Activated T-cell treated with anti-CD3 and anti-CD28 coated beads for 1 hour (primary cell): ENCODE measurements at regions not wholly inside any gene's neighbourhood (a gene's known extent, or its start where the extent isn't known, plus 50 kb on each side); places are given as distances from the start of the nearest gene placed in this dataset.

Experiments
- DNase-seq: peaks from one replicate; pipeline ENCODE4 v3.0.0-alpha.2; 2020; ENCODE audit warnings: low read depth

- DNase-seq: no peak
Measured at GRCh38 chr10:121033366-121033765, 182.2 kb downstream of the WDR11 start.

GRCh38 chr10:121036431-121036830 is 185.3 kb downstream of the WDR11 start:
- no peak for DNase-seq

- DNase-seq: no peak
Measured at GRCh38 chr10:121041499-121041898, 190.3 kb downstream of the WDR11 start.

GRCh38 chr10:121041906-121042305 is 190.7 kb downstream of the WDR11 start:
- no peak for DNase-seq

GRCh38 chr10:121042342-121042741 is 191.2 kb downstream of the WDR11 start:
- DNase-seq: no peak

- DNase-seq: no peak
Measured at GRCh38 chr10:121043124-121043849, 192.1 kb downstream of the WDR11 start.

- DNase-seq: no peak
Measured at GRCh38 chr10:121048749-121049148, 197.6 kb downstream of the WDR11 start.

- no peak for DNase-seq
Measured at GRCh38 chr10:121049489-121049888, 198.3 kb downstream of the WDR11 start.

GRCh38 chr10:121049923-121050322 is 198.8 kb downstream of the WDR11 start:
- no peak for DNase-seq

GRCh38 chr10:121051171-121051570 is 200.0 kb downstream of the WDR11 start:
- no peak for DNase-seq

GRCh38 chr10:121051696-121052279 is 200.6 kb downstream of the WDR11 start:
- no peak for DNase-seq

GRCh38 chr10:121053151-121053550 is 202.0 kb downstream of the WDR11 start:
- DNase-seq: no peak

GRCh38 chr10:121054874-121055273 is 203.7 kb downstream of the WDR11 start:
- no peak for DNase-seq

- DNase-seq: no peak
Measured at GRCh38 chr10:121057269-121057668, 206.1 kb downstream of the WDR11 start.

GRCh38 chr10:121058082-121058481 is 206.9 kb downstream of the WDR11 start:
- no peak for DNase-seq

- no peak for DNase-seq
Measured at GRCh38 chr10:121059351-121059750, 208.2 kb downstream of the WDR11 start.

GRCh38 chr10:121062115-121062514 is 211.0 kb downstream of the WDR11 start:
- DNase-seq: no peak

GRCh38 chr10:121063744-121064143 is 212.6 kb downstream of the WDR11 start:
- DNase-seq: no peak

- DNase-seq: no peak
Measured at GRCh38 chr10:121064491-121064890, 213.3 kb downstream of the WDR11 start.

- no peak for DNase-seq
Measured at GRCh38 chr10:121065330-121065729, 214.2 kb downstream of the WDR11 start.

GRCh38 chr10:121069061-121069850 is 218.1 kb downstream of the WDR11 start:
- DNase-seq: no peak

- no peak for DNase-seq
Measured at GRCh38 chr10:121070275-121071070, 219.3 kb downstream of the WDR11 start.
